Epithelial cell of proximal tubule (primary cell): ENCODE measurements at regions not wholly inside any gene's neighbourhood (a gene's known extent, or its start where the extent isn't known, plus 50 kb on each side); places are given as distances from the start of the nearest gene placed in this dataset.
A peak's percentile ranks its signal among the peaks of the same experiment; 100 is the strongest.

ENCODE experiments used
- DNase-seq: peaks from one replicate; pipeline ENCODE4 v3.0.0-alpha.2; 2011; ENCODE audit warnings: low read depth
- H3K4me3 ChIP-seq: 2 replicates; pipeline ENCODE4 v1.5.1; 2011; ENCODE audit warnings: low read depth, mild to moderate bottlenecking, low read length
- TF ChIP-seq, protein P1 (sequence below): conservative IDR thresholded peaks from 2 replicates; pipeline ENCODE4 v1.5.1; 2012; ENCODE audit warnings: low read depth, mild to moderate bottlenecking, low read length

DNA sequence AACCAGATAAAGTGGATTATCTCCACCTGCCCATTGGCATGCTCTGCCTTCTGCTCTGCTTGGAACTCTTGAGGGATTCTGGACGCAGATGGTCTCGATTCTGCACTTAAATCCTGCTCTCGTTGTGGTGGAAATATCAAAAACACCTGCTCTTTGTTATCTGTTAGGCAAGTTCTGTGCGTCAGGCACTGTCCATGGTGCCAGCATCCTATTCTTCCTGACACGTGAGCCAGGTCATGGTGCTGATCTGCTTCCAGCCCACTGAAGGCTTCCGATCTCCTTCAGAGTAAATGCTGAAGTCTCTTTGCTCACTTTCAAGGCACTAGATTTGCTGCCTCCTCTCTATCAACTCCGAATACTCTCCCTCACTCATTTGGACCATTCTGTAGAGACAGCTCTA is 505.6 kb downstream of the HTR7 start:
- TF ChIP-seq, protein P1, sequence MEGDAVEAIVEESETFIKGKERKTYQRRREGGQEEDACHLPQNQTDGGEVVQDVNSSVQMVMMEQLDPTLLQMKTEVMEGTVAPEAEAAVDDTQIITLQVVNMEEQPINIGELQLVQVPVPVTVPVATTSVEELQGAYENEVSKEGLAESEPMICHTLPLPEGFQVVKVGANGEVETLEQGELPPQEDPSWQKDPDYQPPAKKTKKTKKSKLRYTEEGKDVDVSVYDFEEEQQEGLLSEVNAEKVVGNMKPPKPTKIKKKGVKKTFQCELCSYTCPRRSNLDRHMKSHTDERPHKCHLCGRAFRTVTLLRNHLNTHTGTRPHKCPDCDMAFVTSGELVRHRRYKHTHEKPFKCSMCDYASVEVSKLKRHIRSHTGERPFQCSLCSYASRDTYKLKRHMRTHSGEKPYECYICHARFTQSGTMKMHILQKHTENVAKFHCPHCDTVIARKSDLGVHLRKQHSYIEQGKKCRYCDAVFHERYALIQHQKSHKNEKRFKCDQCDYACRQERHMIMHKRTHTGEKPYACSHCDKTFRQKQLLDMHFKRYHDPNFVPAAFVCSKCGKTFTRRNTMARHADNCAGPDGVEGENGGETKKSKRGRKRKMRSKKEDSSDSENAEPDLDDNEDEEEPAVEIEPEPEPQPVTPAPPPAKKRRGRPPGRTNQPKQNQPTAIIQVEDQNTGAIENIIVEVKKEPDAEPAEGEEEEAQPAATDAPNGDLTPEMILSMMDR = no peak
- no peak for DNase-seq
- no peak overlapping the region for H3K4me3 ChIP-seq

DNA sequence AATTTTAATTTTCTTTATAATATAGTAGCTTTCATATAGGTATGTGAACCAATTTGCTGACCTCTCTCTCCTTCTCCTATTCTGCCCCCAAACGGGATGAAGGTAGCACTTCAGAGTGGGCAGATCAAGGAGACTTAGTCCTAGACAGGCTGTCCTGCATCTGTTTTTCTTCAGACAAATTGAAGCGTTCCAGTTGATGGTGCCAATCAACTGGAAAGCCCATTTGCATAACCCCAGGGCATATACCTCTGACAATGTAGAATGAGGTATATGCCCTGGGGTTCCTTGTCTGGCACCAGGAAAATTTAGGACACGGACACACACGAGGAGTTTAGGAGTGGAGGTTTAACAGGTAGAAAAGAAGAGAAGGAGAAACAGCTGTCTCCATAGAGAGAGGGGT is 502.9 kb downstream of the HTR7 start:
- TF ChIP-seq, protein P1 = peak; percentile 9
- H3K4me3 ChIP-seq = no peak overlapping the region
- DNase-seq = no peak

DNA sequence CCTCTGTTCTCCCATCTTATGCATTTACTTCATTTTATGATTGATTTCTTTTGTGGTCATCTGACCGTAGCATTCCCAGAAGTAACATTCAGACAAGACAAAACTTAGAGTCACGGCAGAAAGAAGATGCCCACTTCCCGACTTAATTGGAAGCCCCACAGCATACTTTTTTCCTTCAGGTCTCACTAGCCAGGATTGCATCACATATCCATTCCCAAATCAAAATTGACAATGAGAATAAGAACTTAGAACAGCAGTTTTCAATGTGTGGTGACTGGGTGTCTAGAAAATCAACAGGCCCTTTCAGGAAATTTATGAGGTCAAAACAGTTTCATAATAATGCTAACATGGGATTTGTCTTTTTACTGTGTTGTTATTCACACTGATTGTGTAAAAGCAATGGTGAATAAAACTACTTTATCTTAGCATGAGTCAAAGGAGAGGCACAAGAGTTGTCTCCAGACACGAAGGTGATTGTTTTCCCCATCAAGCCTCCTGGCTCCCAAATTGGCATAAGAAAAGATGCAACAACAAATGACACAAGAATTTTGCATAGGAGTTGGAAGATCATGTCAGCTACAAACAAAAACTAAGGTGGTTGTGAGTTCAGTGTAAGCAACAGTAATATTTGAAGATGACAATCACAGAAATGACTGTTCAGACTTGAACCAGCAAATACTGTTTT is 493.9 kb downstream of the HTR7 start:
- TF ChIP-seq, protein P1 = no peak
- no peak overlapping the region for H3K4me3 ChIP-seq
- no peak for DNase-seq

DNA sequence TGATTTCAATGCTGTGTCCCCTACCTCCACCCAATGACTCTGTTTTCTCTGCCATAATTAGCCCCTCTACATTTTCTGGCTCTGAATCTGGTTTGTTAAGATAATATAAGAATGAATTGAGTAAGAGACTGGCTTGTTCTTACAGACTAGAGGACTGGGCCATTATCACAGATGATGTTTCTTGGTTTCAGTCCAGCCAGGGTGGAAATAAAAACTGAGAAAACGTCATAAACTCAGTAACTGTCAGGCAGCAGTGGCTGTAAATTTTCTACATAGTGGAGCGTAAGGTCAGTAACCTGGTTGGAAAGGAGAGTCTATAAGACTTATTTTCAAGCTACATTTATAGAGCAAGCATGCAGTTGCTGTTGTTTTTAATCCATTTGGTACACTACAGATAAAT is 485.4 kb downstream of the HTR7 start:
- DNase-seq = no peak
- no peak overlapping the region for H3K4me3 ChIP-seq
- TF ChIP-seq, protein P1 = no peak

DNA sequence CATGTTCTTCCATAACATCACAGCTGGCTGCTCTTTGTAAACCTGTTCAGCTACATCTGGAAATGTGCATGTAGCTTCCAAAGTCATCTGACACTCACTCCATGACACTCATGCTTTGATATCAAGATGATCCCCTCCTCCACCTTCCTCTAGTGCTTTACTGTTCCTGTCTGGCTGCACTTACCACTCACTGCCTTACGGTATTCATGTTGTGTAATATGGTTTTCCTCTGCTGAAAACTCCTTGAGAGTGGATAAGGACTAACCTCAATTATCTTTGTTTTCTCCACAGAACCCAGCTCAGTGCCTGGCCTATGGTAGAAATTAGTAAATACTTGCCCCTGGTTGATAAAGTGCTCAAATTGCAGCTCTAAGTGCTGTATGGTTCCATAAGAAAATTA is 483.9 kb downstream of the HTR7 start:
- TF ChIP-seq, protein P1 = no peak
- no peak overlapping the region for H3K4me3 ChIP-seq
- no peak for DNase-seq

DNA sequence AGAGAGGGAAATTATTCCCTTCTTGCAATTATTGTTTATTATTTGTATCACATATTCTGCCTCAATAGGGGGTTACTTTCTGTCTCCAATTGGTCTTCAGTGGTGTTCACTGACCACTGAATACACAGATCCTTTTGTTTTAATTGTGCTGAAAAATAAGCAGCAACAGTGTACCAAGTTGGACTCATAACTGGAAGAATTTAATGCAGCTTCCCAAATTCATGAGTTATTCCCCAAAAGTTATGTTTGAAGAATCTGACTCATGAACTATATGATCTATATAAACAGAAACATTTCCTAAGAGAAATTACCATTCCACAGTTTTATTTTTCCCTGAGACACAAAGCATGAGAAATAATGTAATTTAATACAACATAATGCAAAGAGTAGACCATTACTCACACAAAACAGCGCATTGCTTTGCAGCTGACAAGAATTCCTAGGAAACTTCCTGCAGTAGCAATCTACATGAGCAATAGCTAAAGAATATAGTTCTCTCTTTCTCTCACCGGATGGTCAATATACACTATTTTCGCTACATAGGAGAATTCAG is 479.2 kb downstream of the HTR7 start:
- TF ChIP-seq, protein P1 = no peak
- DNase-seq = no peak
- no peak overlapping the region for H3K4me3 ChIP-seq

DNA sequence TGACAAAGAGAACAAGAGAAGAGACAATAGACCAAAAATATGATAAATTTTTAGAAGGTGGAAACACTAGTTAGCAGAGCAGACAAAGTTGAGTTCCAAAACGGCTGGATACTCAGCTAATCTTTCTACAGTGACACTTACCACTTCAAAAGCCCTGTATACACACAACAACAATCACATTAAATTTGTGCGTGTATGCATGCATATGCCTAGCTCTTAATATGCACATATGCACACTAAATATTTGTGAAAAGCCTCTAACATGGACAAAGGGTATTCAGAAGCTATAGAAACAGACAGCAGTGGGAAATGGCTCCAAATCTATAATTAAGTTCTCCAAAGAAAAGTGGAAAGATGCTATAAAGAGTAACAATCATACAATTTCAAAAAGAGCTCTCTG is 476.4 kb downstream of the HTR7 start:
- no peak overlapping the region for H3K4me3 ChIP-seq
- TF ChIP-seq, protein P1 = no peak
- DNase-seq = no peak
